Lower leg skin (tissue), 3 donors: ENCODE measurements at regions not wholly inside any gene's neighbourhood (a gene's known extent, or its start where the extent isn't known, plus 50 kb on each side); places are given as distances from the start of the nearest gene placed in this dataset.

Experiments used
- POLR2A ChIP-seq, 2 donors: fragments of 450-650 bp; IDR thresholded peaks; one replicate each; pipeline ENCODE4 v1.6.1; 2016 to 2017; ENCODE audit warnings: antibody characterized with exemption in 2 of 2, mild to moderate bottlenecking in 1 of 2, moderate library complexity in 1 of 2
- TF ChIP-seq, protein P1 (sequence below), 3 donors: fragments of 450-650 bp; IDR thresholded peaks; one replicate each; pipeline ENCODE4 v1.5.1; 2016; ENCODE audit warnings: antibody characterized with exemption in 3 of 3, mild to moderate bottlenecking in 3 of 3, moderate library complexity in 2 of 3

GRCh38 chr10:6674291-6674690 is 94.2 kb upstream of the PRKCQ start:
- no peak for TF ChIP-seq POLR2A (IDR thresholded peaks at IDR 0.05)
- TF ChIP-seq, protein P1, sequence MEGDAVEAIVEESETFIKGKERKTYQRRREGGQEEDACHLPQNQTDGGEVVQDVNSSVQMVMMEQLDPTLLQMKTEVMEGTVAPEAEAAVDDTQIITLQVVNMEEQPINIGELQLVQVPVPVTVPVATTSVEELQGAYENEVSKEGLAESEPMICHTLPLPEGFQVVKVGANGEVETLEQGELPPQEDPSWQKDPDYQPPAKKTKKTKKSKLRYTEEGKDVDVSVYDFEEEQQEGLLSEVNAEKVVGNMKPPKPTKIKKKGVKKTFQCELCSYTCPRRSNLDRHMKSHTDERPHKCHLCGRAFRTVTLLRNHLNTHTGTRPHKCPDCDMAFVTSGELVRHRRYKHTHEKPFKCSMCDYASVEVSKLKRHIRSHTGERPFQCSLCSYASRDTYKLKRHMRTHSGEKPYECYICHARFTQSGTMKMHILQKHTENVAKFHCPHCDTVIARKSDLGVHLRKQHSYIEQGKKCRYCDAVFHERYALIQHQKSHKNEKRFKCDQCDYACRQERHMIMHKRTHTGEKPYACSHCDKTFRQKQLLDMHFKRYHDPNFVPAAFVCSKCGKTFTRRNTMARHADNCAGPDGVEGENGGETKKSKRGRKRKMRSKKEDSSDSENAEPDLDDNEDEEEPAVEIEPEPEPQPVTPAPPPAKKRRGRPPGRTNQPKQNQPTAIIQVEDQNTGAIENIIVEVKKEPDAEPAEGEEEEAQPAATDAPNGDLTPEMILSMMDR (IDR thresholded peaks at IDR 0.05): no peak
